GM12872 (cell line): ENCODE measurements at regions not wholly inside any gene's neighbourhood (a gene's known extent, or its start where the extent isn't known, plus 50 kb on each side); places are given as distances from the start of the nearest gene placed in this dataset.

Experiments
- TF ChIP-seq, protein P1 (sequence below): IDR thresholded peaks from 3 replicates; pipeline ENCODE4 v1.5.1; 2011; ENCODE audit warnings: low read depth, mild to moderate bottlenecking, low read length, moderate library complexity; ENCODE audit not compliant: insufficient read depth

GRCh38 chr13:40503011-40503410, 163.4 kb downstream of the FOXO1 start:
- TF ChIP-seq, protein P1, sequence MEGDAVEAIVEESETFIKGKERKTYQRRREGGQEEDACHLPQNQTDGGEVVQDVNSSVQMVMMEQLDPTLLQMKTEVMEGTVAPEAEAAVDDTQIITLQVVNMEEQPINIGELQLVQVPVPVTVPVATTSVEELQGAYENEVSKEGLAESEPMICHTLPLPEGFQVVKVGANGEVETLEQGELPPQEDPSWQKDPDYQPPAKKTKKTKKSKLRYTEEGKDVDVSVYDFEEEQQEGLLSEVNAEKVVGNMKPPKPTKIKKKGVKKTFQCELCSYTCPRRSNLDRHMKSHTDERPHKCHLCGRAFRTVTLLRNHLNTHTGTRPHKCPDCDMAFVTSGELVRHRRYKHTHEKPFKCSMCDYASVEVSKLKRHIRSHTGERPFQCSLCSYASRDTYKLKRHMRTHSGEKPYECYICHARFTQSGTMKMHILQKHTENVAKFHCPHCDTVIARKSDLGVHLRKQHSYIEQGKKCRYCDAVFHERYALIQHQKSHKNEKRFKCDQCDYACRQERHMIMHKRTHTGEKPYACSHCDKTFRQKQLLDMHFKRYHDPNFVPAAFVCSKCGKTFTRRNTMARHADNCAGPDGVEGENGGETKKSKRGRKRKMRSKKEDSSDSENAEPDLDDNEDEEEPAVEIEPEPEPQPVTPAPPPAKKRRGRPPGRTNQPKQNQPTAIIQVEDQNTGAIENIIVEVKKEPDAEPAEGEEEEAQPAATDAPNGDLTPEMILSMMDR = no peak

GRCh38 chr13:40503966-40504591, 162.4 kb downstream of the FOXO1 start:
- TF ChIP-seq, protein P1 = no peak

GRCh38 chr13:40504641-40505040, 161.8 kb downstream of the FOXO1 start:
- TF ChIP-seq, protein P1 = no peak

GRCh38 chr13:40505196-40505595, 161.2 kb downstream of the FOXO1 start:
- TF ChIP-seq, protein P1 = no peak
